IMR-90 (cell line): ENCODE measurements at regions not wholly inside any gene's neighbourhood (a gene's known extent, or its start where the extent isn't known, plus 50 kb on each side); places are given as distances from the start of the nearest gene placed in this dataset.

ENCODE experiments used
- ATAC-seq: fragments of 200-7000 bp; cut with Tn5 transposase; 2 replicates; pipeline ENCODE4 v1.9.1; 2020; ENCODE audit warnings: low read depth, mild to moderate bottlenecking, moderate library complexity
- BruUV-seq: library from RNA; stranded (reverse); fragments of 400-500 nt; replicated peaks from 2 replicates; lab custom pipeline; 2021; lab: Mats Ljungman, UMichigan
- CTCF ChIA-PET: fragments of 300-600 bp; formaldehyde crosslinking; extraction: SDS; loops from one replicate; lab custom pipeline; 2021; ENCODE audit warnings: antibody characterized with exemption; lab: Yijun Ruan, JAX
- POLR2A ChIA-PET: fragments of 300-600 bp; sonication (Branson Sonifier 250); formaldehyde crosslinking; loops from one replicate; lab custom pipeline; 2022; ENCODE audit warnings: antibody characterized with exemption; ENCODE audit not compliant: unreplicated experiment; lab: Charles Lee
- DNase-seq: peaks from one replicate; pipeline ENCODE4 v3.0.0; 2013
- H2AFZ ChIP-seq: replicated peaks from 2 replicates; pipeline ENCODE3; 2013; ENCODE audit warnings: low read length, mild to moderate bottlenecking; ENCODE audit not compliant: poor library complexity
- H2AK5ac ChIP-seq: 2 replicates; pipeline ENCODE4 v1.6.1; 2013; ENCODE audit warnings: low read depth, low read length, inconsistent platforms
- H2AK9ac ChIP-seq: replicated peaks from 2 replicates; pipeline ENCODE3; 2013; ENCODE audit warnings: mild to moderate bottlenecking, low read depth, low read length, moderate library complexity; ENCODE audit not compliant: poor library complexity
- H2BK120ac ChIP-seq: 2 replicates; pipeline ENCODE4 v1.6.1; 2013; ENCODE audit warnings: low read depth, low read length, inconsistent platforms
- H2BK15ac ChIP-seq: 3 replicates; pipeline ENCODE4 v1.6.1; 2013; ENCODE audit warnings: low read depth, low read length, inconsistent platforms
- H2BK20ac ChIP-seq: 2 replicates; pipeline ENCODE4 v1.6.1; 2013; ENCODE audit warnings: low read depth, mild to moderate bottlenecking, inconsistent platforms, low read length, moderate library complexity
- H2BK5ac ChIP-seq: 2 replicates; pipeline ENCODE4 v1.6.1; 2013; ENCODE audit warnings: mild to moderate bottlenecking, low read depth, low read length, inconsistent platforms; ENCODE audit not compliant: poor library complexity, severe bottlenecking
- H3K14ac ChIP-seq: replicated peaks from 2 replicates; pipeline ENCODE4 v1.6.1; 2013; ENCODE audit warnings: low read depth, low read length, inconsistent platforms
- H3K18ac ChIP-seq: 2 replicates; pipeline ENCODE4 v1.6.1; 2013; ENCODE audit warnings: low read depth, low read length, control low read depth
- H3K23ac ChIP-seq: 2 replicates; pipeline ENCODE4 v1.6.1; 2013; ENCODE audit warnings: low read depth, low read length, inconsistent platforms
- H3K27ac ChIP-seq: 2 replicates; pipeline ENCODE4 v1.5.1; 2013; ENCODE audit warnings: mild to moderate bottlenecking, control low read depth, low read length; ENCODE audit not compliant: insufficient read depth
- H3K27me3 ChIP-seq: 2 replicates; pipeline ENCODE4 v1.6.1; 2013; ENCODE audit warnings: low read length; ENCODE audit not compliant: control insufficient read depth, insufficient read depth
- H3K36me3 ChIP-seq: 2 replicates; pipeline ENCODE4 v1.6.1; 2013; ENCODE audit warnings: low read length, mixed read lengths; ENCODE audit not compliant: control insufficient read depth, insufficient read depth
- H3K4ac ChIP-seq: 2 replicates; pipeline ENCODE4 v1.6.1; 2013; ENCODE audit warnings: low read depth, low read length, inconsistent platforms
- H3K4me1 ChIP-seq: 2 replicates; pipeline ENCODE4 v1.6.1; 2013; ENCODE audit warnings: low read length, mixed read lengths; ENCODE audit not compliant: control insufficient read depth, insufficient read depth
- H3K4me2 ChIP-seq: 2 replicates; pipeline ENCODE4 v1.6.1; 2013; ENCODE audit warnings: low read depth, mild to moderate bottlenecking, control low read depth, low read length, moderate library complexity
- H3K4me3 ChIP-seq: 2 replicates; pipeline ENCODE4 v1.5.1; 2013; ENCODE audit warnings: low read depth, mild to moderate bottlenecking, control low read depth, low read length, moderate library complexity; ENCODE audit not compliant: insufficient read depth
- H3K56ac ChIP-seq: 2 replicates; pipeline ENCODE4 v1.6.1; 2013; ENCODE audit warnings: low read length, inconsistent platforms; ENCODE audit not compliant: insufficient read depth; ENCODE audit errors: extremely low read depth
- H3K79me1 ChIP-seq, 2 experiments: 2 replicates each; pipeline ENCODE4 v1.6.1; 2013; ENCODE audit warnings: low read length in 2 of 2, inconsistent platforms in 1 of 2, low read depth in 1 of 2
- H3K9ac ChIP-seq: 2 replicates; pipeline ENCODE4 v1.6.1; 2013; ENCODE audit warnings: low read depth, low read length, control low read depth
- H3K9me1 ChIP-seq: 2 replicates; pipeline ENCODE4 v1.6.1; 2013; ENCODE audit warnings: low read length, inconsistent platforms; ENCODE audit not compliant: insufficient read depth
- H3K9me3 ChIP-seq: 2 replicates; pipeline ENCODE4 v1.6.1; 2013; ENCODE audit warnings: low read length; ENCODE audit not compliant: control insufficient read depth, insufficient read depth
- H4K20me1 ChIP-seq: 2 replicates; pipeline ENCODE4 v1.6.1; 2013; ENCODE audit warnings: low read length, inconsistent platforms; ENCODE audit not compliant: insufficient read depth
- H4K5ac ChIP-seq: 2 replicates; pipeline ENCODE4 v1.6.1; 2013; ENCODE audit warnings: mild to moderate bottlenecking, low read depth, low read length, control low read depth
- H4K8ac ChIP-seq, 2 experiments: 2 replicates each; pipeline ENCODE4 v1.6.1; 2013; ENCODE audit warnings: low read depth in 2 of 2, low read length in 2 of 2, control low read depth in 1 of 2, inconsistent platforms in 1 of 2
- H4K91ac ChIP-seq: 2 replicates; pipeline ENCODE4 v1.6.1; 2013; ENCODE audit warnings: low read depth, low read length, inconsistent platforms; ENCODE audit not compliant: insufficient read depth
- BHLHE40 ChIP-seq: fragments of 150-350 bp; IDR thresholded peaks from 2 replicates; pipeline ENCODE4 v1.6.1; 2016; ENCODE audit warnings: mild to moderate bottlenecking, low read depth, low read length
- CEBPB ChIP-seq: IDR thresholded peaks from 2 replicates; pipeline ENCODE4 v1.6.1; 2012; ENCODE audit warnings: low read depth, low read length, improper control_type of control experiment
- CHD1 ChIP-seq: IDR thresholded peaks from 2 replicates; pipeline ENCODE4 v1.6.1; 2012; ENCODE audit warnings: low read depth, low read length, improper control_type of control experiment
- FOS ChIP-seq: fragments of 150-350 bp; IDR thresholded peaks from 2 replicates; pipeline ENCODE4 v1.6.1; 2016; ENCODE audit warnings: low read depth, low read length
- MAFK ChIP-seq: IDR thresholded peaks from 2 replicates; pipeline ENCODE4 v1.6.1; 2012; ENCODE audit warnings: low read depth, low read length, improper control_type of control experiment
- MAZ ChIP-seq: IDR thresholded peaks from 2 replicates; pipeline ENCODE4 v1.6.1; 2012; ENCODE audit warnings: low read depth, mild to moderate bottlenecking, low read length, improper control_type of control experiment, moderate library complexity, borderline replicate concordance
- MXI1 ChIP-seq: IDR thresholded peaks from 2 replicates; pipeline ENCODE4 v1.6.1; 2012; ENCODE audit warnings: low read depth, mild to moderate bottlenecking, low read length, moderate library complexity, borderline replicate concordance
- NFE2L2 ChIP-seq: fragments of 150-350 bp; IDR thresholded peaks from 2 replicates; pipeline ENCODE4 v1.6.1; 2016; ENCODE audit warnings: low read depth, mild to moderate bottlenecking, low read length
- POLR2A ChIP-seq: IDR thresholded peaks from 2 replicates; pipeline ENCODE4 v1.6.1; 2012; ENCODE audit warnings: mild to moderate bottlenecking, low read depth, low read length
- RAD21 ChIP-seq: IDR thresholded peaks from 2 replicates; pipeline ENCODE4 v1.6.1; 2012; ENCODE audit warnings: low read length, improper control_type of control experiment
- RCOR1 ChIP-seq: IDR thresholded peaks from 2 replicates; pipeline ENCODE4 v1.6.1; 2012; ENCODE audit warnings: mild to moderate bottlenecking, low read length, improper control_type of control experiment; ENCODE audit not compliant: insufficient replicate concordance
- RFX5 ChIP-seq: IDR thresholded peaks from 2 replicates; pipeline ENCODE4 v1.8.0; 2012; ENCODE audit warnings: low read depth, mild to moderate bottlenecking, low read length, moderate library complexity
- SMC3 ChIP-seq: fragments of 150-350 bp; IDR thresholded peaks from 2 replicates; pipeline ENCODE4 v1.6.1; 2016; ENCODE audit warnings: low read depth, mild to moderate bottlenecking, antibody characterized with exemption, low read length, moderate library complexity
- WGBS, 2 experiments: methylation state at CpG; one replicate each; pipeline versions ENCODE4 v1.1.5 to v1.1.7; 2013; ENCODE audit warnings: missing lambda C conversion rate in 2 of 2; ENCODE audit not compliant: insufficient read length in 1 of 2; ENCODE audit errors: extremely low coverage in 2 of 2; 5-methylcytosine and 5-hydroxymethylcytosine counted together
- dilution Hi-C: fragments of 300-500 bp; cut with HindIII; formaldehyde crosslinking; loops from one replicate; pipeline ENCODE4 v1.14.3; 2018; ENCODE audit warnings: low sequenced_read_pairs; ENCODE audit not compliant: unreplicated experiment
- in situ Hi-C: fragments of 300-500 bp; cut with MboI; formaldehyde crosslinking; loops from 3 replicates; pipeline ENCODE4 v1.14.3; 2019; ENCODE audit warnings: low sequenced_read_pairs, inconsistent platforms, mixed read lengths
- intact Hi-C: fragments of 100-400 bp; cut with micrococcal nuclease; formaldehyde crosslinking; loops from 2 replicates; pipeline ENCODE4 v1.10.0; 2022
- TF ChIP-seq, protein P1 (sequence below): fragments of 150-350 bp; IDR thresholded peaks from 2 replicates; pipeline ENCODE4 v1.6.1; 2016; ENCODE audit warnings: low read depth, mild to moderate bottlenecking, low read length, moderate library complexity, borderline replicate concordance
- TF ChIP-seq, protein P2 (sequence below): fragments of 150-350 bp; IDR thresholded peaks from 2 replicates; pipeline ENCODE4 v1.6.1; 2017; ENCODE audit warnings: mild to moderate bottlenecking, antibody characterized with exemption, low read length, low read depth
- TF ChIP-seq, protein P3 (sequence below): conservative IDR thresholded peaks from 2 replicates; pipeline ENCODE4 v1.5.1; 2012; ENCODE audit warnings: mild to moderate bottlenecking, low read depth, low read length, improper control_type of control experiment

DNA sequence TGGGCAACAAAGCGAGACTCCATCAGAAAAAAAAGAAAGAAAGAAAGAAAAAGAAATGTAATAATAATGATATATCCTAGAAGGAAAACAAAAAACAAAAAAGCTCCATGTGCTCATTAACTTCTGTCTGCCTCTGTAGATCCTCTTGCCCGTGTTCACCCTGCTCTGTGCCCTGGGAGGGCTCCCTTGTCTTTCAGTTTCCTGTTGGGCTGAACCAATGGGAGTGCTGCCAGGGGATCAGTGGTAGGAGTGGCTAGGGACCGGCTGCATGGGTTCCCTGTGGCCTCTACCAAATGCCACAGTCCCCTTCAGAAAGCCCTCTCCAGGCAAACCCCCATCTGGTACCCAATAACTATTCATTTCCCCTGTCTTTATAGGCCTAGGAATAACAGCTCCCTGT lies 51.8 kb upstream of the PARD3 start:
- dilution Hi-C loops, result no loop called here
- CTCF ChIA-PET, result no interaction called here
- BruUV-seq, result no TSS peak

More for the DNA sequence above, 51.8 kb upstream of the PARD3 start:
- no peaks in the 10 kb centered on the region for H3K36me3 ChIP-seq
- H2AFZ ChIP-seq, result no peak overlapping the region
- no peak overlapping the region for H3K4me3 ChIP-seq
- TF ChIP-seq, protein P1, sequence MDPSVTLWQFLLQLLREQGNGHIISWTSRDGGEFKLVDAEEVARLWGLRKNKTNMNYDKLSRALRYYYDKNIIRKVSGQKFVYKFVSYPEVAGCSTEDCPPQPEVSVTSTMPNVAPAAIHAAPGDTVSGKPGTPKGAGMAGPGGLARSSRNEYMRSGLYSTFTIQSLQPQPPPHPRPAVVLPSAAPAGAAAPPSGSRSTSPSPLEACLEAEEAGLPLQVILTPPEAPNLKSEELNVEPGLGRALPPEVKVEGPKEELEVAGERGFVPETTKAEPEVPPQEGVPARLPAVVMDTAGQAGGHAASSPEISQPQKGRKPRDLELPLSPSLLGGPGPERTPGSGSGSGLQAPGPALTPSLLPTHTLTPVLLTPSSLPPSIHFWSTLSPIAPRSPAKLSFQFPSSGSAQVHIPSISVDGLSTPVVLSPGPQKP, result no peak
- TF ChIP-seq, protein P2, sequence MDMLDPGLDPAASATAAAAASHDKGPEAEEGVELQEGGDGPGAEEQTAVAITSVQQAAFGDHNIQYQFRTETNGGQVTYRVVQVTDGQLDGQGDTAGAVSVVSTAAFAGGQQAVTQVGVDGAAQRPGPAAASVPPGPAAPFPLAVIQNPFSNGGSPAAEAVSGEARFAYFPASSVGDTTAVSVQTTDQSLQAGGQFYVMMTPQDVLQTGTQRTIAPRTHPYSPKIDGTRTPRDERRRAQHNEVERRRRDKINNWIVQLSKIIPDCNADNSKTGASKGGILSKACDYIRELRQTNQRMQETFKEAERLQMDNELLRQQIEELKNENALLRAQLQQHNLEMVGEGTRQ, result no peak
- TF ChIP-seq RCOR1, result no peak
- no peak for TF ChIP-seq MAZ
- no peak for TF ChIP-seq BHLHE40
- TF ChIP-seq RAD21, result no peak
- TF ChIP-seq NFE2L2, result no peak
- TF ChIP-seq CEBPB, result no peak
- TF ChIP-seq, protein P3, sequence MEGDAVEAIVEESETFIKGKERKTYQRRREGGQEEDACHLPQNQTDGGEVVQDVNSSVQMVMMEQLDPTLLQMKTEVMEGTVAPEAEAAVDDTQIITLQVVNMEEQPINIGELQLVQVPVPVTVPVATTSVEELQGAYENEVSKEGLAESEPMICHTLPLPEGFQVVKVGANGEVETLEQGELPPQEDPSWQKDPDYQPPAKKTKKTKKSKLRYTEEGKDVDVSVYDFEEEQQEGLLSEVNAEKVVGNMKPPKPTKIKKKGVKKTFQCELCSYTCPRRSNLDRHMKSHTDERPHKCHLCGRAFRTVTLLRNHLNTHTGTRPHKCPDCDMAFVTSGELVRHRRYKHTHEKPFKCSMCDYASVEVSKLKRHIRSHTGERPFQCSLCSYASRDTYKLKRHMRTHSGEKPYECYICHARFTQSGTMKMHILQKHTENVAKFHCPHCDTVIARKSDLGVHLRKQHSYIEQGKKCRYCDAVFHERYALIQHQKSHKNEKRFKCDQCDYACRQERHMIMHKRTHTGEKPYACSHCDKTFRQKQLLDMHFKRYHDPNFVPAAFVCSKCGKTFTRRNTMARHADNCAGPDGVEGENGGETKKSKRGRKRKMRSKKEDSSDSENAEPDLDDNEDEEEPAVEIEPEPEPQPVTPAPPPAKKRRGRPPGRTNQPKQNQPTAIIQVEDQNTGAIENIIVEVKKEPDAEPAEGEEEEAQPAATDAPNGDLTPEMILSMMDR, result no peak
- no peak for TF ChIP-seq MAFK
- TF ChIP-seq FOS, result no peak
- TF ChIP-seq POLR2A, result no peak
- no peak for TF ChIP-seq RFX5
- TF ChIP-seq MXI1, result no peak
- no peak for TF ChIP-seq CHD1
- TF ChIP-seq SMC3, result no peak
- no peak overlapping the region for H4K5ac ChIP-seq
- H2BK5ac ChIP-seq, result no peak overlapping the region
- POLR2A ChIA-PET, result no interaction called here
- no peak overlapping the region for H2BK20ac ChIP-seq
- H3K9ac ChIP-seq, result no peak overlapping the region
- no peaks in the 10 kb centered on the region for H3K9me1 ChIP-seq
- ATAC-seq (no peak), DNase-seq (no peak)
- H3K4me2 ChIP-seq, result no peak overlapping the region
- no peak overlapping the region for H4K8ac ChIP-seq
- H3K4ac ChIP-seq, result no peak overlapping the region
- peaks cover 11% of the 10 kb centered on the region for H3K27me3 ChIP-seq
- H3K4me1 ChIP-seq, result no peaks in the 10 kb centered on the region
- no peak overlapping the region for H2BK120ac ChIP-seq
- H2AK9ac ChIP-seq, result no peak overlapping the region
- H3K56ac ChIP-seq, result no peak overlapping the region
- H2AK5ac ChIP-seq, result no peak overlapping the region
- H4K20me1 ChIP-seq, result no peaks in the 10 kb centered on the region
- H3K9me3 ChIP-seq, result no peaks in the 10 kb centered on the region
- no peak overlapping the region for H3K18ac ChIP-seq
- in situ Hi-C loops, result no loop called here
- WGBS, 2 experiments, result no CpG with 5 or more reads among the region's 3 CpGs
- no peaks in the 10 kb centered on the region for H3K79me1 ChIP-seq
- H3K27ac ChIP-seq, result no peak overlapping the region
- H4K91ac ChIP-seq, result no peak overlapping the region
- intact Hi-C loops, result no loop called here
- no peak overlapping the region for H3K14ac ChIP-seq
- no peak overlapping the region for H3K23ac ChIP-seq
- H2BK15ac ChIP-seq, result no peak overlapping the region
